ENCODE measurements at regions not wholly inside any gene's neighbourhood (a gene's known extent, or its start where the extent isn't known, plus 50 kb on each side); places are given as distances from the start of the nearest gene placed in this dataset.

DNA sequence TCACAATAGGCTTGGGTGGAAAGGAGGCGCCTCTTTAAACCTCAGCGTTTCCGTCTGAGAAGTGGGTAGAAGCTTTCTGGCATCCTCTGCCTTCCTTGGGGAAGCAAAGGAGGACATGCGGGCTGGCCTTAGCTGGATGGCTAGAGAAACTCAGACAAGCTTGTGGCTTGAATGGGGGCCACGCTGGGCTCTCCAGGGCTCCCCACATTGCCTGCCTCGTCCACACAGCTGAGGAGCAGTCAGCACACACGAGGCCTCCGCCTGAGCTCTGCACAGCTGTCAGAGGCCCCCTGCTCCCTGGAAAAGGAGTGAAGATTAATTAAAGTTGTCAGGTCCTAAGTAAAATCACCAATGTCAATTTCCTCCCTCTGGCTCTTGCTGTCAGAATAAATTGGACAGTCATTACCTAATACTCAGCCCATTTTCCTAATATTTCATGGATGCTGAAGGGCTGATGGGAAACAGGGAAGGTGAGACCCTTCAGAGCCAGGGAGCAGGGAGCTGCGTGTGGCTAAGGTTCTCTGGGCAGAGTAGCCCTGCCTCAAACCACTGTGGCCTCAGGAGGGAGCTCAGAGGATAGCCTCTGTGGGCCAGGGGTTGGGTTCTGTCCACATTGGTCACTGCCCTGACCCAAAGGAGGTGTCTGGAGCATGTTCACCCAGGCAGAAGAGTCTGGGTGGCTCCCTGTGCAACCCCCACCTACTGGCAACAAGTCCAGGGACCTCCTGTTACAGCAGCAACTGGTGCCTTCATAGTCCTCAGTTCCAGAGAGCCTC is 118.3 kb upstream of the CD82 start:
- no peak for TF ChIP-seq EZH2 (IDR thresholded peaks at IDR 0.05; ENCODE audit: low read length)
- TF ChIP-seq, protein P1, sequence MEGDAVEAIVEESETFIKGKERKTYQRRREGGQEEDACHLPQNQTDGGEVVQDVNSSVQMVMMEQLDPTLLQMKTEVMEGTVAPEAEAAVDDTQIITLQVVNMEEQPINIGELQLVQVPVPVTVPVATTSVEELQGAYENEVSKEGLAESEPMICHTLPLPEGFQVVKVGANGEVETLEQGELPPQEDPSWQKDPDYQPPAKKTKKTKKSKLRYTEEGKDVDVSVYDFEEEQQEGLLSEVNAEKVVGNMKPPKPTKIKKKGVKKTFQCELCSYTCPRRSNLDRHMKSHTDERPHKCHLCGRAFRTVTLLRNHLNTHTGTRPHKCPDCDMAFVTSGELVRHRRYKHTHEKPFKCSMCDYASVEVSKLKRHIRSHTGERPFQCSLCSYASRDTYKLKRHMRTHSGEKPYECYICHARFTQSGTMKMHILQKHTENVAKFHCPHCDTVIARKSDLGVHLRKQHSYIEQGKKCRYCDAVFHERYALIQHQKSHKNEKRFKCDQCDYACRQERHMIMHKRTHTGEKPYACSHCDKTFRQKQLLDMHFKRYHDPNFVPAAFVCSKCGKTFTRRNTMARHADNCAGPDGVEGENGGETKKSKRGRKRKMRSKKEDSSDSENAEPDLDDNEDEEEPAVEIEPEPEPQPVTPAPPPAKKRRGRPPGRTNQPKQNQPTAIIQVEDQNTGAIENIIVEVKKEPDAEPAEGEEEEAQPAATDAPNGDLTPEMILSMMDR (optimal IDR thresholded peaks at IDR 0.05 in 1 of 3, IDR thresholded peaks at IDR 0.05 in 1 of 3, conservative IDR thresholded peaks at IDR 0.05 in 1 of 3; ENCODE audit: extremely low read depth in 1 of 3, insufficient read depth in 2 of 3, low read length in 3 of 3), result no peak
